ENCODE measurements at regions not wholly inside any gene's neighbourhood (a gene's known extent, or its start where the extent isn't known, plus 50 kb on each side); places are given as distances from the start of the nearest gene placed in this dataset.
A peak's percentile ranks its signal among the peaks of the same experiment; 100 is the strongest.

- CTCF ChIA-PET (ENCODE audit: low intra/inter-chr PET ratio), result interaction anchor here (0.7 kb wide), 1 partner anchor 106 kb away, joined by 3 read pairs; no protein-coding TSS in a partner anchor
- WGBS (ENCODE audit: insufficient coverage, low coverage, missing lambda C conversion rate), result 3% methylated on average over 14 of the region's 14 CpGs
Measured at GRCh38 chr5:56585999-56586691, 229.2 kb upstream of the MAP3K1 start.

More at GRCh38 chr5:56585999-56586691, 229.2 kb upstream of the MAP3K1 start:
- Histone ChIP-seq H3K27me3 (ENCODE audit: control insufficient read depth in 2 of 2, insufficient read depth in 2 of 2, low read length in 2 of 2) (peaks cover 2 to 36% of the 10 kb centered on the region in 2 experiments; a peak in 3 of 5 replicates), H3K9ac (ENCODE audit: insufficient read depth in 1 of 2, low read depth in 2 of 2, low read length in 2 of 2) (no peak overlapping the region), H3K27ac (ENCODE audit: extremely low read depth, low read depth, low read length) (no peak overlapping the region), H3K9me1 (ENCODE audit: control insufficient read depth, insufficient read depth, low read length) (no peaks in the 10 kb centered on the region), H3K79me2 (ENCODE audit: control insufficient read depth, insufficient read depth, low read length) (no peaks in the 10 kb centered on the region), H2AFZ (ENCODE audit: low read depth, low read length) (no peak overlapping the region), H3K4me1 (replicated peaks in 1 of 2; ENCODE audit: control insufficient read depth in 2 of 2, insufficient read depth in 2 of 2, low read length in 2 of 2) (no peaks in the 10 kb centered on the region; a peak in 1 of 5 replicates), H4K20me1 (replicated peaks; ENCODE audit: control insufficient read depth, insufficient read depth, low read length) (no peaks in the 10 kb centered on the region), H3K9me3 (replicated peaks; ENCODE audit: control insufficient read depth, insufficient read depth, low read depth, low read length) (no peaks in the 10 kb centered on the region), H3K4me2 (ENCODE audit: insufficient read depth, low read length) (no peak overlapping the region), H3K36me3 (ENCODE audit: control insufficient read depth, insufficient read depth, low read length) (no peaks in the 10 kb centered on the region), H3K4me3 (no peak overlapping the region)
- no TSS peak for BruUV-seq (replicated peaks)
- in situ Hi-C loops (cut with MboI), result no loop called here
- intact Hi-C loops (cut with micrococcal nuclease), result no loop called here
- POLR2A ChIA-PET, result interaction anchor here (0.7 to 1.3 kb wide), 3 partner anchors 8 to 282 kb away, joined by 3 to 4 read pairs (median 3); no protein-coding TSS in a partner anchor
- FAIRE-seq, result no peak
- DNase-seq (ENCODE audit: extremely low read depth in 1 of 4, low spot score in 3 of 4), result peak in 1 of 4 experiments; percentile 24
- no peak for ATAC-seq
- TF ChIP-seq ZNF274 (IDR thresholded peaks at IDR 0.05; ENCODE audit: borderline replicate concordance, low read depth, low read length) (no peak), TFAP4 (CRISPR knock-in tag; IDR thresholded peaks at IDR 0.05; ENCODE audit: borderline replicate concordance) (peak; percentile 48; the same call in 1 of the 2 replicates), CHD4 (IDR thresholded peaks at IDR 0.05; ENCODE audit: insufficient read depth, insufficient replicate concordance, low read depth, low read length, poor library complexity, severe bottlenecking) (no peak), RNF2 (IDR thresholded peaks at IDR 0.05) (peak; percentile 45; the same call in 1 of the 2 replicates), RBM25 (IDR thresholded peaks at IDR 0.05; ENCODE audit: low read depth, low read length, severe bottlenecking) (no peak), PURB (CRISPR knock-in tag; IDR thresholded peaks at IDR 0.05; ENCODE audit: low read depth) (no peak), RBM17 (IDR thresholded peaks at IDR 0.05; ENCODE audit: borderline replicate concordance, low read depth, low read length) (no peak), CBX8 (IDR thresholded peaks at IDR 0.05; ENCODE audit: borderline replicate concordance, extremely low read depth, low read depth, low read length, poor library complexity, severe bottlenecking) (peak; percentile 89), BRD4 (IDR thresholded peaks at IDR 0.05) (no peak), ELF4 (CRISPR knock-in tag; IDR thresholded peaks at IDR 0.05) (no peak), ZNF408 (CRISPR knock-in tag; IDR thresholded peaks at IDR 0.05; ENCODE audit: low read depth) (no peak), GATA2 (CRISPR knock-in tag; IDR thresholded peaks at IDR 0.05) (0 out of 2 replicates have a peak, but pooled peaks have one; percentile 25), RAD21 (CRISPR knock-in tag; conservative IDR thresholded peaks at IDR 0.05 in 1 of 2, IDR thresholded peaks at IDR 0.05 in 1 of 2) (0 out of 4 replicates have a peak, but pooled peaks of 1 of the 2 experiments have one; percentile 3)
- TF ChIP-seq, protein P1, sequence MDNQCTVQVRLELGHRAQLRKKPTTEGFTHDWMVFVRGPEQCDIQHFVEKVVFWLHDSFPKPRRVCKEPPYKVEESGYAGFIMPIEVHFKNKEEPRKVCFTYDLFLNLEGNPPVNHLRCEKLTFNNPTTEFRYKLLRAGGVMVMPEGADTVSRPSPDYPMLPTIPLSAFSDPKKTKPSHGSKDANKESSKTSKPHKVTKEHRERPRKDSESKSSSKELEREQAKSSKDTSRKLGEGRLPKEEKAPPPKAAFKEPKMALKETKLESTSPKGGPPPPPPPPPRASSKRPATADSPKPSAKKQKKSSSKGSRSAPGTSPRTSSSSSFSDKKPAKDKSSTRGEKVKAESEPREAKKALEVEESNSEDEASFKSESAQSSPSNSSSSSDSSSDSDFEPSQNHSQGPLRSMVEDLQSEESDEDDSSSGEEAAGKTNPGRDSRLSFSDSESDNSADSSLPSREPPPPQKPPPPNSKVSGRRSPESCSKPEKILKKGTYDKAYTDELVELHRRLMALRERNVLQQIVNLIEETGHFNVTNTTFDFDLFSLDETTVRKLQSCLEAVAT (IDR thresholded peaks at IDR 0.05), result no peak

Data from K562 (cell line).